ENCODE measurements at regions not wholly inside any gene's neighbourhood (a gene's known extent, or its start where the extent isn't known, plus 50 kb on each side); places are given as distances from the start of the nearest gene placed in this dataset.

DNA sequence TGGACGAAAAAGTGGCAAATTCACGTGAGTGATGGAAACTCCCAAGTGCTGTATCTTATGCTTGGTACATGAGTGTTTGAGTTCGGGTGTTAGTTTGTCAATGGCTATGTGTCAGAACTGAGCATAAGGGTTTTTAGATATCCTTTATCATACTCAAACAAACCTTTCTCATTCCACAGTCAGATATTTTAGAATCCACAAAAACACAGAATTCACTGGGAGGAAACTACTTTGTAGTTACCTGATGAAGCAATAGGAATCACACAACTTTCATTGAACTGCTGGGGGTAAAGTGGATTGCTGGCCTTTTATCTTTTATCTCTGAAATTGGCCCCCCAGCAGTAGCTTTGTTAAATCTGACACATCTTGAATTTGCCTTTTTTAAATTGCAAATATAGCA, 64.0 kb downstream of the DKK1 start:
- no peak for TF ChIP-seq CTCF (IDR thresholded peaks at IDR 0.05; ENCODE audit: low read depth, low read length)
- TF ChIP-seq MYC (IDR thresholded peaks at IDR 0.05; ENCODE audit: low read depth, low read length) = no peak

All from NB4 (cell line).